AG04450 (cell line): ENCODE measurements at regions not wholly inside any gene's neighbourhood (a gene's known extent, or its start where the extent isn't known, plus 50 kb on each side); places are given as distances from the start of the nearest gene placed in this dataset.

Experiments
- CTCF ChIA-PET: fragments of 300-600, 350-600 bp; formaldehyde crosslinking; extraction: SDS; loops from one replicate; lab custom pipeline; 2022; ENCODE audit warnings: antibody characterized with exemption, inconsistent platforms; lab: Charles Lee
- POLR2A ChIA-PET: fragments of 350-600 bp; formaldehyde crosslinking; extraction: SDS; loops from one replicate; lab custom pipeline; 2021; ENCODE audit warnings: antibody characterized with exemption, inconsistent platforms; lab: Yijun Ruan, JAX
- DNase-seq: peaks from one replicate; pipeline ENCODE4 v3.0.0-alpha.2; 2011; ENCODE audit warnings: low read depth, low spot score
- H3K27ac ChIP-seq: one replicate; pipeline ENCODE4 v1.5.1; 2012; ENCODE audit warnings: low read depth, low read length, control low read depth
- H3K27me3 ChIP-seq: one replicate; pipeline ENCODE4 v1.6.0; 2012; ENCODE audit warnings: low read length; ENCODE audit not compliant: control insufficient read depth, insufficient read depth
- H3K4me3 ChIP-seq: 2 replicates; pipeline ENCODE4 v1.5.1; 2011; ENCODE audit warnings: mild to moderate bottlenecking, low read depth, low read length, control low read depth
- H3K9me3 ChIP-seq: 2 replicates; pipeline ENCODE4 v1.5.1; 2012; ENCODE audit warnings: low read length; ENCODE audit not compliant: control insufficient read depth, insufficient read depth
- TF ChIP-seq, protein P1 (sequence below): IDR thresholded peaks from 2 replicates; pipeline ENCODE4 v1.5.1; 2011; ENCODE audit warnings: low read depth, low read length, control low read depth, inconsistent platforms

DNA sequence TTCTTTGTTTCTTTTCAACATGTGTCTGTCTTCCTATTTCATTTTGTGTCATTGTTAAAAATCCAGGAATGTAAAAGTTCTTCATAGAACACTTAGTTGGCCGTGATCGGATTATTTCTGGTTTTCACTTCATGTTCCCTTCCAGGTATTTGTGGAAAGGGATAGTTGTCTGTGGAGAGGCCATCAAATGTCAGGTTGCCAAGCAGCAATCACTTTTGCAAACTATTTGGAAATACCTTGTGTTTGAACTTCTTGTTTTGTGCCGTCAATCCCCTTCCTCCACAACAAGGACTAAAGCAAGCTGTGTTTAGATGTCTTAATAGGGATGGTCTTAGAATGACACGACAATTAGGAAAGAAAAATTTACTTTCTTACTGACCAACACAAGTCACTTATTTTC, 116.9 kb upstream of the MPDZ start:
- TF ChIP-seq, protein P1, sequence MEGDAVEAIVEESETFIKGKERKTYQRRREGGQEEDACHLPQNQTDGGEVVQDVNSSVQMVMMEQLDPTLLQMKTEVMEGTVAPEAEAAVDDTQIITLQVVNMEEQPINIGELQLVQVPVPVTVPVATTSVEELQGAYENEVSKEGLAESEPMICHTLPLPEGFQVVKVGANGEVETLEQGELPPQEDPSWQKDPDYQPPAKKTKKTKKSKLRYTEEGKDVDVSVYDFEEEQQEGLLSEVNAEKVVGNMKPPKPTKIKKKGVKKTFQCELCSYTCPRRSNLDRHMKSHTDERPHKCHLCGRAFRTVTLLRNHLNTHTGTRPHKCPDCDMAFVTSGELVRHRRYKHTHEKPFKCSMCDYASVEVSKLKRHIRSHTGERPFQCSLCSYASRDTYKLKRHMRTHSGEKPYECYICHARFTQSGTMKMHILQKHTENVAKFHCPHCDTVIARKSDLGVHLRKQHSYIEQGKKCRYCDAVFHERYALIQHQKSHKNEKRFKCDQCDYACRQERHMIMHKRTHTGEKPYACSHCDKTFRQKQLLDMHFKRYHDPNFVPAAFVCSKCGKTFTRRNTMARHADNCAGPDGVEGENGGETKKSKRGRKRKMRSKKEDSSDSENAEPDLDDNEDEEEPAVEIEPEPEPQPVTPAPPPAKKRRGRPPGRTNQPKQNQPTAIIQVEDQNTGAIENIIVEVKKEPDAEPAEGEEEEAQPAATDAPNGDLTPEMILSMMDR = no peak
- Histone ChIP-seq H3K27me3 (no peaks in the 10 kb centered on the region), H3K27ac (no peak overlapping the region), H3K9me3 (no peaks in the 10 kb centered on the region), H3K4me3 (no peak overlapping the region)
- ChIA-PET CTCF (no interaction called here), POLR2A (no interaction called here)
- no peak for DNase-seq

- Histone ChIP-seq H3K27ac (no peak overlapping the region), H3K4me3 (no peak overlapping the region), H3K9me3 (no peaks in the 10 kb centered on the region), H3K27me3 (no peaks in the 10 kb centered on the region)
- ChIA-PET CTCF (no interaction called here), POLR2A (no interaction called here)
- TF ChIP-seq, protein P1 = no peak
- no peak for DNase-seq
These were observed 115.7 kb upstream of the MPDZ start for GRCh38 chr9:13395156-13395555.

DNA sequence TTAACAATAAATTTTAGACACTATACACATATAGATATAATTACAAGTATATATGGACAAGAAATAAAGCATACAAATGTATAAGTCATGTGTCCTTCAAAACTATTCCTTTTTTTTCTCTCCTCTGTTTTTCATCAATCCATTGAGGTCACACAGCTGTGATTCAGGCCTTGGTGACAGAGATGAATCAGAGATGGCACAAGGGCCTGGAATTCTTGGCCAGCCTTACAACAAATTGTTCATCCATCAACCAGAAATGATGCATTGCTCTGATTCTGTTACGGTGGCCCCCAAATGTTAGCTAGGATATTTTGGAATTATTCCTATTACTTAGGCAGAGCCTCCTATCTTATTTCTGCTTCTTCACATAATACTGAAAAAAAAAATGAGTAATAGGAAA, 108.7 kb upstream of the MPDZ start:
- no peak overlapping the region for H3K27ac ChIP-seq
- POLR2A ChIA-PET = no interaction called here

GRCh38 chr9:13387734-13388067, 108.2 kb upstream of the MPDZ start:
- DNase-seq = no peak
- Histone ChIP-seq H3K9me3 (0 out of 2 replicates have a peak, but pooled peaks cover 3% of the 10 kb centered on the region), H3K27me3 (no peaks in the 10 kb centered on the region), H3K27ac (no peak overlapping the region), H3K4me3 (no peak overlapping the region)
- TF ChIP-seq, protein P1 = no peak
- CTCF ChIA-PET = no interaction called here
- POLR2A ChIA-PET = no interaction called here

More for the DNA sequence above, 108.7 kb upstream of the MPDZ start:
- CTCF ChIA-PET = no interaction called here
- no peak for DNase-seq
- Histone ChIP-seq H3K4me3 (no peak overlapping the region), H3K27me3 (no peaks in the 10 kb centered on the region), H3K9me3 (0 out of 2 replicates have a peak, but pooled peaks cover 3% of the 10 kb centered on the region)
- TF ChIP-seq, protein P1 = no peak

- no peak overlapping the region for H3K4me3 ChIP-seq
- no peak for DNase-seq
- H3K9me3 ChIP-seq = 0 out of 2 replicates have a peak, but pooled peaks cover 3% of the 10 kb centered on the region
- CTCF ChIA-PET = no interaction called here
- no peaks in the 10 kb centered on the region for H3K27me3 ChIP-seq
- POLR2A ChIA-PET = no interaction called here
- H3K27ac ChIP-seq = no peak overlapping the region
- TF ChIP-seq, protein P1 = no peak
These were observed 107.6 kb upstream of the MPDZ start for GRCh38 chr9:13386935-13387733.
